ENCODE measurements at regions not wholly inside any gene's neighbourhood (a gene's known extent, or its start where the extent isn't known, plus 50 kb on each side); places are given as distances from the start of the nearest gene placed in this dataset.

DNA sequence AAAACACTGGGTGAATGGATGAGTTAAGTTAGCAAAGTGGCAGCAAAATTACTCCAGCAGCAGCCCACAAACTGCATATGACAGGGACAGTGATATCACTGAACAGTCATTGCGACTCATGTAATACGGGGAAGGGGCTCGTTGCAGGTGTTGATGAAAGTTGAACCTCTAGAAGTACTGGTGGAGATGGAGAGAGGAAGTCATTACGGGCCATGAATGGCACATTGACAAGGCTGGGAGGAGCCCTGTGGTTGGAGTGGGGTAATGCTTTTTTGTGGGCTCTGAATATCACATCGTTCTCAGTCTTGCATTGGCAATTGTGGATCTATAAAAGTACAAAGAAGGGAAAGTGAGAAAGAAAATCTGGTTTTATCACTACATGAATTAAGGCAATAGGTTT, 278.1 kb downstream of the ZPLD1 start:
- TF ChIP-seq CTCF (IDR thresholded peaks at IDR 0.05) (no peak), POLR2A (IDR thresholded peaks at IDR 0.05) (no peak)
